HCT116 (cell line): ENCODE measurements at regions not wholly inside any gene's neighbourhood (a gene's known extent, or its start where the extent isn't known, plus 50 kb on each side); places are given as distances from the start of the nearest gene placed in this dataset.

Experiments used
- CBX3 ChIP-seq: IDR thresholded peaks from 2 replicates; pipeline ENCODE4 v1.6.1; 2012; ENCODE audit warnings: low read depth
- CTCF ChIP-seq, 3 experiments: fragments of 200-600 bp in 1 of 3; sonication (generic) in 1 of 3; IDR thresholded peaks in 2 of 3; conservative IDR thresholded peaks in 1 of 3; 2 replicates each; pipeline ENCODE4 v1.5.1; 2012 to 2017; ENCODE audit warnings: low read depth in 2 of 3, low read length in 2 of 3, antibody characterized with exemption in 1 of 3, borderline replicate concordance in 1 of 3, control low read depth in 1 of 3, mild to moderate bottlenecking in 1 of 3, mixed read lengths in 1 of 3, mixed run types in 1 of 3, moderate library complexity in 1 of 3; ENCODE audit not compliant: insufficient read depth in 1 of 3
- FOSL1 ChIP-seq: IDR thresholded peaks from 2 replicates; pipeline ENCODE4 v1.6.1; 2012; ENCODE audit warnings: low read depth
- JUND ChIP-seq: IDR thresholded peaks from 2 replicates; pipeline ENCODE4 v1.6.1; 2012
- MAX ChIP-seq: IDR thresholded peaks from 2 replicates; pipeline ENCODE4 v1.6.1; 2012
- POLR2A ChIP-seq: IDR thresholded peaks from 2 replicates; pipeline ENCODE4 v1.7.0; 2011; ENCODE audit warnings: borderline replicate concordance; ENCODE audit not compliant: insufficient read depth, insufficient read length; ENCODE audit errors: extremely low read depth
- POLR2AphosphoS5 ChIP-seq: IDR thresholded peaks from 2 replicates; pipeline ENCODE4 v1.6.1; 2011; ENCODE audit warnings: mild to moderate bottlenecking, low read depth, low read length, moderate library complexity
- REST ChIP-seq: IDR thresholded peaks from 2 replicates; pipeline ENCODE4 v1.6.1; 2012; ENCODE audit warnings: low read depth
- ZNF274 ChIP-seq: fragments of 200-500 bp; sonication (Bioruptor generic); IDR thresholded peaks from 2 replicates; pipeline ENCODE4 v1.6.1; 2014; ENCODE audit warnings: mild to moderate bottlenecking, low read depth, low read length, inconsistent platforms

- TF ChIP-seq POLR2A (no peak), ZNF274 (no peak), MAX (no peak), CTCF (IDR thresholded peaks at IDR 0.05 in 2 of 3, conservative IDR thresholded peaks at IDR 0.05 in 1 of 3; ENCODE audit: borderline replicate concordance in 1 of 3, insufficient read depth in 1 of 3, low read depth in 2 of 3, low read length in 2 of 3) (no peak), CBX3 (no peak), POLR2AphosphoS5 (no peak), JUND (no peak), FOSL1 (no peak), REST (no peak)
Observed at GRCh38 chr13:67857581-67858310, 627.6 kb upstream of the PCDH9 start.
